Keratinocyte (primary cell): ENCODE measurements at regions not wholly inside any gene's neighbourhood (a gene's known extent, or its start where the extent isn't known, plus 50 kb on each side); places are given as distances from the start of the nearest gene placed in this dataset.

Source experiments
- DNase-seq: peaks from one replicate; pipeline ENCODE4 v3.0.0-alpha.2; 2011; ENCODE audit warnings: low read depth, missing footprints, low spot score
- FAIRE-seq: peaks from 2 replicates; lab custom pipeline; 2011; peaks lifted over from hg19 to GRCh38; lab: Jason Lieb, UNC
- H2AFZ ChIP-seq: 2 replicates; pipeline ENCODE4 v1.6.0; 2012; ENCODE audit warnings: low read length, control low read depth, inconsistent platforms; ENCODE audit not compliant: control insufficient read depth
- H3K27ac ChIP-seq: 2 replicates; pipeline ENCODE4 v1.5.1; 2011; ENCODE audit warnings: low read length; ENCODE audit not compliant: control insufficient read depth, insufficient read depth
- H3K27me3 ChIP-seq: 3 replicates; pipeline ENCODE4 v1.6.0; 2011; ENCODE audit warnings: low read length; ENCODE audit not compliant: control insufficient read depth, insufficient read depth; ENCODE audit errors: extremely low read depth
- H3K36me3 ChIP-seq, 2 experiments: 2 replicates in 1 of 2; 3 replicates in 1 of 2; pipeline ENCODE4 v1.5.1; 2011; ENCODE audit warnings: low read length in 2 of 2, mild to moderate bottlenecking in 1 of 2; ENCODE audit not compliant: control insufficient read depth in 2 of 2, insufficient read depth in 2 of 2; ENCODE audit errors: extremely low read depth in 1 of 2
- H3K4me1 ChIP-seq: 3 replicates; pipeline ENCODE4 v1.5.1; 2011; ENCODE audit warnings: low read length; ENCODE audit not compliant: control insufficient read depth, insufficient read depth; ENCODE audit errors: extremely low read depth
- H3K4me2 ChIP-seq: 3 replicates; pipeline ENCODE4 v1.6.0; 2011; ENCODE audit warnings: low read depth, low read length; ENCODE audit not compliant: control insufficient read depth, insufficient read depth; ENCODE audit errors: extremely low read depth
- H3K4me3 ChIP-seq, 3 experiments: fragments of 200-600 bp in 1 of 3; sonication (generic) in 1 of 3; 2 replicates in 2 of 3; 3 replicates in 1 of 3; pipeline ENCODE4 v1.5.1; 2011 to 2016; ENCODE audit warnings: low read length in 3 of 3, mild to moderate bottlenecking in 3 of 3, control low read depth in 2 of 3, inconsistent platforms in 1 of 3, low read depth in 1 of 3, mixed read lengths in 1 of 3, mixed run types in 1 of 3, moderate library complexity in 1 of 3; ENCODE audit not compliant: control insufficient read depth in 2 of 3, insufficient read depth in 2 of 3; ENCODE audit errors: extremely low read depth in 1 of 3
- H3K79me2 ChIP-seq: 2 replicates; pipeline ENCODE4 v1.6.0; 2012; ENCODE audit warnings: low read length; ENCODE audit not compliant: control insufficient read depth, insufficient read depth
- H3K9ac ChIP-seq: 3 replicates; pipeline ENCODE4 v1.6.0; 2011; ENCODE audit warnings: low read length; ENCODE audit not compliant: control insufficient read depth, insufficient read depth; ENCODE audit errors: extremely low read depth
- H3K9me1 ChIP-seq: 3 replicates; pipeline ENCODE4 v1.6.0; 2011; ENCODE audit warnings: low read length; ENCODE audit not compliant: control insufficient read depth, insufficient read depth; ENCODE audit errors: extremely low read depth
- H3K9me3 ChIP-seq: 2 replicates; pipeline ENCODE4 v1.5.1; 2012; ENCODE audit warnings: low read depth, low read length; ENCODE audit not compliant: control insufficient read depth
- H4K20me1 ChIP-seq: 3 replicates; pipeline ENCODE4 v1.6.0; 2011; ENCODE audit warnings: low read length; ENCODE audit not compliant: control insufficient read depth, insufficient read depth; ENCODE audit errors: extremely low read depth
- CTCF ChIP-seq, 3 experiments: IDR thresholded peaks in 1 of 3; conservative IDR thresholded peaks in 1 of 3; optimal IDR thresholded peaks in 1 of 3; 2 replicates in 2 of 3; 3 replicates in 1 of 3; pipeline versions ENCODE3 to v1.5.1; 2011; ENCODE audit warnings: low read length in 3 of 3, mild to moderate bottlenecking in 3 of 3, moderate library complexity in 2 of 3, control low read depth in 1 of 3, inconsistent platforms in 1 of 3; ENCODE audit not compliant: insufficient read depth in 2 of 3; ENCODE audit errors: extremely low read depth in 1 of 3
- EZH2 ChIP-seq: IDR thresholded peaks from one replicate; pipeline ENCODE4 v1.6.1; 2012; ENCODE audit warnings: inconsistent platforms, mild to moderate bottlenecking, low read length, moderate library complexity
- dilution Hi-C: fragments of 300-500 bp; cut with MboI; formaldehyde crosslinking; loops from one replicate; pipeline ENCODE4 v1.7.0; 2020; ENCODE audit warnings: low sequenced_read_pairs; ENCODE audit not compliant: extremely low pct_ligation_motif_present

- TF ChIP-seq EZH2 = no peak
- no peak for TF ChIP-seq CTCF (optimal IDR thresholded peaks at IDR 0.05 in 1 of 3, IDR thresholded peaks at IDR 0.05 in 1 of 3, conservative IDR thresholded peaks at IDR 0.05 in 1 of 3; ENCODE audit: extremely low read depth in 1 of 3, insufficient read depth in 2 of 3, low read length in 3 of 3)
- H2AFZ ChIP-seq = no peak overlapping the region
- H4K20me1 ChIP-seq = no peaks in the 10 kb centered on the region
- dilution Hi-C loops = no loop called here
- H3K36me3 ChIP-seq = no peaks in the 10 kb centered on the region
- H3K4me3 ChIP-seq = no peak overlapping the region
- FAIRE-seq = no peak
- no peaks in the 10 kb centered on the region for H3K9me3 ChIP-seq
- H3K4me2 ChIP-seq = no peak overlapping the region
- no peaks in the 10 kb centered on the region for H3K27me3 ChIP-seq
- DNase-seq = no peak
- H3K4me1 ChIP-seq = no peaks in the 10 kb centered on the region
- H3K9me1 ChIP-seq = no peaks in the 10 kb centered on the region
- H3K79me2 ChIP-seq = no peaks in the 10 kb centered on the region
- H3K9ac ChIP-seq = no peak overlapping the region
- H3K27ac ChIP-seq = no peak overlapping the region
Observed at GRCh38 chr20:43397147-43397546, 60.5 kb upstream of the SRSF6 start.

DNA sequence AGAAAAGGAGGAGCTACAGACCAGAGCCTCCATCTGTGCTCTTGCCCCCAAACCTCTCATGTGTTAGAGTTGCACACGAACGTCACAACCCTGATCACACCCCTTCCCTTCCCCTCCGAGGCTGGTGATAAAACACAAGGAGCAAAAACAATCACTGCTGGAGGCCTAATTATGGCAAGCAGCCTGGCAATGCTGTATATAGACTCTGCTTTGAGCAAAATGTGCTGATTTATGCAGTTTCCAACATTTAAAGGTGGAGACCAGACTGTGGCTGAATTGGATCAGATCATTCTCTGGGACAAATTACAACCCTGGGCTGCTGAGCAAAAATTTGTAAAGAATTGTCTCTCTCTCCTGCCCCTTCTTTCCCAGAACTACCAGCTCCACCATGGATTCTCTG lies 64.6 kb upstream of the SRSF6 start:
- dilution Hi-C loops = no loop called here

More for the DNA sequence above, 64.6 kb upstream of the SRSF6 start:
- TF ChIP-seq EZH2 (no peak), CTCF (optimal IDR thresholded peaks at IDR 0.05 in 1 of 3, IDR thresholded peaks at IDR 0.05 in 1 of 3, conservative IDR thresholded peaks at IDR 0.05 in 1 of 3; ENCODE audit: extremely low read depth in 1 of 3, insufficient read depth in 2 of 3, low read length in 3 of 3) (no peak)
- H3K27ac ChIP-seq = no peak overlapping the region
- no peaks in the 10 kb centered on the region for H4K20me1 ChIP-seq
- H3K4me2 ChIP-seq = no peak overlapping the region
- FAIRE-seq (no peak), DNase-seq (no peak)
- no peaks in the 10 kb centered on the region for H3K36me3 ChIP-seq
- no peaks in the 10 kb centered on the region for H3K9me1 ChIP-seq
- no peak overlapping the region for H3K9ac ChIP-seq
- H3K4me3 ChIP-seq = no peak overlapping the region
- H3K79me2 ChIP-seq = no peaks in the 10 kb centered on the region
- H2AFZ ChIP-seq = no peak overlapping the region
- H3K4me1 ChIP-seq = no peaks in the 10 kb centered on the region
- no peaks in the 10 kb centered on the region for H3K9me3 ChIP-seq
- no peaks in the 10 kb centered on the region for H3K27me3 ChIP-seq
